Adipose tissue (tissue), 3 donors: ENCODE measurements at regions not wholly inside any gene's neighbourhood (a gene's known extent, or its start where the extent isn't known, plus 50 kb on each side); places are given as distances from the start of the nearest gene placed in this dataset.

Experiments used
- H3K27ac ChIP-seq: one replicate; pipeline ENCODE4 v1.5.1; 2013; ENCODE audit warnings: low read depth, low read length
- WGBS, 3 donors: extraction: QIAGEN DNeasy Blood & Tissue Kit; methylation state at CpG; one replicate each; pipeline ENCODE4 v1.1.7; 2013; 5-methylcytosine and 5-hydroxymethylcytosine counted together
- donor health status: healthy with polysubstance abuse.
- donor health status: Bipolar disorder and iron deficiency.
- donor health status: healthy.

GRCh38 chr3:107428051-107428858 is 51.0 kb downstream of the CCDC54 start:
- H3K27ac ChIP-seq = no peak overlapping the region
- 73 to 84% (median 81%) methylated on average over 4 of the region's 4 CpGs for WGBS, 3 donors

GRCh38 chr3:107429320-107430181 is 52.3 kb downstream of the CCDC54 start:
- H3K27ac ChIP-seq = no peak overlapping the region
- WGBS, 3 donors = 14 to 18% (median 16%) methylated on average over 37 of the region's 37 CpGs

- 6 to 21% (median 10%) methylated on average over 23 of the region's 23 CpGs for WGBS, 3 donors
- no peak overlapping the region for H3K27ac ChIP-seq
Observed at GRCh38 chr3:107430214-107430995, 53.2 kb downstream of the CCDC54 start.

- WGBS, 3 donors = 1 to 2% (median 1%) methylated on average over 15 to 16 of the region's 16 CpGs
- no peak overlapping the region for H3K27ac ChIP-seq
Observed at GRCh38 chr3:107430996-107431245, 53.7 kb downstream of the CCDC54 start.

- WGBS, 3 donors = 0 to 1% (median 0%) methylated on average over 57 to 82 of the region's 83 CpGs
- peak overlapping the region; percentile 13 for H3K27ac ChIP-seq
Observed at GRCh38 chr3:107431246-107432012, 54.2 kb downstream of the CCDC54 start.

GRCh38 chr3:107432013-107432515 is 54.8 kb downstream of the CCDC54 start:
- WGBS, 3 donors = 2 to 4% (median 3%) methylated on average over 20 of the region's 20 CpGs
- H3K27ac ChIP-seq = peak overlapping the region; percentile 13

- 30 to 69% (median 68%) methylated on average over 8 of the region's 8 CpGs for WGBS, 3 donors
Observed at GRCh38 chr3:107432646-107433045, 55.4 kb downstream of the CCDC54 start.

GRCh38 chr3:107436029-107436428 is 58.8 kb downstream of the CCDC54 start:
- H3K27ac ChIP-seq = no peak overlapping the region

More at GRCh38 chr3:107432646-107433045, 55.4 kb downstream of the CCDC54 start:
- no peak overlapping the region for H3K27ac ChIP-seq

- no peak overlapping the region for H3K27ac ChIP-seq
- WGBS, 3 donors = 70 to 83% (median 79%) methylated on average over 3 of the region's 3 CpGs
Observed at GRCh38 chr3:107438671-107439070, 61.4 kb downstream of the CCDC54 start.

GRCh38 chr3:107441617-107442016 is 64.4 kb downstream of the CCDC54 start:
- WGBS, 3 donors = 70 to 80% (median 78%) methylated on average over 6 of the region's 6 CpGs
- no peak overlapping the region for H3K27ac ChIP-seq

GRCh38 chr3:107443461-107443860 is 66.2 kb downstream of the CCDC54 start:
- WGBS, 3 donors = 62 to 83% (median 73%) methylated on average over 2 of the region's 2 CpGs
- H3K27ac ChIP-seq = no peak overlapping the region

GRCh38 chr3:107446706-107447105 is 69.5 kb downstream of the CCDC54 start:
- 52 to 72% (median 71%) methylated on average over 1 of the region's 1 CpG for WGBS, 3 donors
- H3K27ac ChIP-seq = no peak overlapping the region

- 79 to 81% (median 80%) methylated on average over 2 of the region's 2 CpGs for WGBS, 3 donors
- H3K27ac ChIP-seq = no peak overlapping the region
Observed at GRCh38 chr3:107450254-107450893, 72.4 kb upstream of the BBX start.

GRCh38 chr3:107452436-107452835 is 70.3 kb upstream of the BBX start:
- no peak overlapping the region for H3K27ac ChIP-seq
- 88 to 93% (median 89%) methylated on average over 2 of the region's 2 CpGs for WGBS, 3 donors

- WGBS, 3 donors = 92 to 96% (median 95%) methylated on average over 2 of the region's 2 CpGs
- no peak overlapping the region for H3K27ac ChIP-seq
Observed at GRCh38 chr3:107453504-107453903, 69.3 kb upstream of the BBX start.

GRCh38 chr3:107455621-107456020 is 67.1 kb upstream of the BBX start:
- H3K27ac ChIP-seq = no peak overlapping the region
- WGBS, 3 donors = 68 to 92% (median 76%) methylated on average over 1 of the region's 1 CpG

- H3K27ac ChIP-seq = no peak overlapping the region
Observed at GRCh38 chr3:107456501-107456900, 66.3 kb upstream of the BBX start.

GRCh38 chr3:107458871-107459270 is 63.9 kb upstream of the BBX start:
- H3K27ac ChIP-seq = no peak overlapping the region

More at GRCh38 chr3:107456501-107456900, 66.3 kb upstream of the BBX start:
- 74 to 95% (median 88%) methylated on average over 1 of the region's 1 CpG for WGBS, 3 donors
